HCT116 (cell line): ENCODE measurements at regions not wholly inside any gene's neighbourhood (a gene's known extent, or its start where the extent isn't known, plus 50 kb on each side); places are given as distances from the start of the nearest gene placed in this dataset.

Experiments used
- ATAC-seq: fragments of 200-7000 bp; cut with Tn5 transposase; 2 replicates; pipeline ENCODE4 v1.9.1; 2020; ENCODE audit warnings: mild to moderate bottlenecking, moderate library complexity
- BruUV-seq: library from RNA; stranded (reverse); fragments of 400-500 nt; replicated peaks from 2 replicates; lab custom pipeline; 2021; lab: Mats Ljungman, UMichigan
- CTCF ChIA-PET: fragments of 300-600 bp; sonication (Branson Sonifier 250); formaldehyde crosslinking; loops from one replicate; lab custom pipeline; 2021; ENCODE audit warnings: antibody characterized with exemption; lab: Charles Lee
- POLR2A ChIA-PET: fragments of 300-600, 350-600 bp; sonication (Branson Sonifier 250); formaldehyde crosslinking; loops from one replicate; lab custom pipeline; 2021; ENCODE audit warnings: antibody characterized with exemption; lab: Charles Lee
- RAD21 ChIA-PET, 2 experiments: fragments of 300-600 bp; sonication (Branson Sonifier 250); formaldehyde crosslinking; loops; one replicate each; lab custom pipeline; 2023; ENCODE audit warnings: low total read pairs in 2 of 2; ENCODE audit not compliant: uncharacterized antibody in 2 of 2, unreplicated experiment in 2 of 2, low non-redundant PET in 1 of 2; lab: Charles Lee
- DNase-seq: peaks from one replicate; pipeline ENCODE4 v3.0.0-alpha.2; 2010; ENCODE audit warnings: low read depth, low spot score
- H2AFZ ChIP-seq: fragments of 200-600 bp; shearing (Covaris generic), sonication (generic); 2 replicates; pipeline ENCODE4 v1.6.1; 2017; ENCODE audit warnings: low read depth, mixed run types, mixed read lengths, antibody characterized with exemption, low read length; ENCODE audit not compliant: poor library complexity, severe bottlenecking
- H3K27ac ChIP-seq: 2 replicates; pipeline ENCODE4 v1.5.1; 2012; ENCODE audit warnings: low read depth, low read length
- H3K27me3 ChIP-seq: fragments of 200-600 bp; sonication (generic); 2 replicates; pipeline ENCODE4 v1.6.1; 2016; ENCODE audit warnings: mixed run types, low read length, mixed read lengths; ENCODE audit not compliant: insufficient read depth
- H3K36me3 ChIP-seq, 2 experiments: fragments of 200-500 bp in 1 of 2; fragments of 200-600 bp in 1 of 2; sonication (Bioruptor generic) in 1 of 2; sonication (generic) in 1 of 2; 2 replicates each; pipeline versions ENCODE4 v1.5.1 to v1.6.1; 2014 to 2016; ENCODE audit warnings: low read length in 2 of 2, inconsistent platforms in 1 of 2, mixed read lengths in 1 of 2, mixed run types in 1 of 2; ENCODE audit not compliant: insufficient read depth in 2 of 2, control insufficient read depth in 1 of 2
- H3K4me1 ChIP-seq, 2 experiments: fragments of 200-600 bp in 1 of 2; sonication (generic) in 1 of 2; 2 replicates each; pipeline versions ENCODE4 v1.5.1 to v1.6.1; 2012 to 2017; ENCODE audit warnings: low read length in 2 of 2, inconsistent platforms in 1 of 2, mild to moderate bottlenecking in 1 of 2, mixed read lengths in 1 of 2, mixed run types in 1 of 2, moderate library complexity in 1 of 2; ENCODE audit not compliant: insufficient read depth in 2 of 2, control insufficient read depth in 1 of 2
- H3K4me2 ChIP-seq: fragments of 200-600 bp; sonication (generic); 2 replicates; pipeline ENCODE4 v1.6.1; 2017; ENCODE audit warnings: mixed run types, low read length, mixed read lengths
- H3K4me3 ChIP-seq, 2 experiments: fragments of 200-600 bp in 1 of 2; sonication (generic) in 1 of 2; replicated peaks in 1 of 2; 2 replicates each; pipeline ENCODE4 v1.5.1; 2011 to 2016; ENCODE audit warnings: low read length in 2 of 2, control low read depth in 1 of 2, low read depth in 1 of 2, mild to moderate bottlenecking in 1 of 2, mixed read lengths in 1 of 2, mixed run types in 1 of 2
- H3K79me2 ChIP-seq: fragments of 200-600 bp; sonication (generic); 2 replicates; pipeline ENCODE4 v1.6.1; 2017; ENCODE audit warnings: mild to moderate bottlenecking, mixed run types, low read length, moderate library complexity, mixed read lengths; ENCODE audit not compliant: insufficient read depth
- H3K9ac ChIP-seq: fragments of 200-600 bp; sonication (generic); 2 replicates; pipeline ENCODE4 v1.6.1; 2016; ENCODE audit warnings: low read length, mixed read lengths
- H3K9me2 ChIP-seq: fragments of 200-600 bp; sonication (generic), shearing (Covaris generic); 2 replicates; pipeline ENCODE4 v1.6.1; 2017; ENCODE audit warnings: mixed run types, mild to moderate bottlenecking, moderate library complexity; ENCODE audit not compliant: insufficient read depth
- H3K9me3 ChIP-seq, 2 experiments: fragments of 200-500 bp in 1 of 2; fragments of 200-600 bp in 1 of 2; sonication (Bioruptor generic) in 1 of 2; sonication (generic) in 1 of 2; 2 replicates each; pipeline ENCODE4 v1.6.1; 2014 to 2017; ENCODE audit warnings: low read length in 2 of 2, mixed read lengths in 2 of 2, inconsistent platforms in 1 of 2, low read depth in 1 of 2, mild to moderate bottlenecking in 1 of 2, mixed run types in 1 of 2, moderate library complexity in 1 of 2; ENCODE audit not compliant: control insufficient read depth in 1 of 2, insufficient read depth in 1 of 2
- H4K20me1 ChIP-seq: fragments of 200-600 bp; sonication (generic), shearing (Covaris generic); 2 replicates; pipeline ENCODE4 v1.6.1; 2017; ENCODE audit warnings: mixed run types, mild to moderate bottlenecking, moderate library complexity; ENCODE audit not compliant: insufficient read depth
- CBX3 ChIP-seq: IDR thresholded peaks from 2 replicates; pipeline ENCODE4 v1.6.1; 2012; ENCODE audit warnings: low read depth
- FOSL1 ChIP-seq: IDR thresholded peaks from 2 replicates; pipeline ENCODE4 v1.6.1; 2012; ENCODE audit warnings: low read depth
- POLR2AphosphoS5 ChIP-seq: IDR thresholded peaks from 2 replicates; pipeline ENCODE4 v1.6.1; 2011; ENCODE audit warnings: mild to moderate bottlenecking, low read depth, low read length, moderate library complexity
- RAD21 ChIP-seq: IDR thresholded peaks from 2 replicates; pipeline ENCODE4 v1.6.1; 2012; ENCODE audit warnings: low read depth, mild to moderate bottlenecking
- SP1 ChIP-seq: IDR thresholded peaks from 2 replicates; pipeline ENCODE4 v1.6.1; 2012; ENCODE audit warnings: low read depth
- TCF7L2 ChIP-seq: IDR thresholded peaks from 2 replicates; pipeline ENCODE4 v1.7.0; 2011; ENCODE audit warnings: borderline replicate concordance, inconsistent platforms; ENCODE audit not compliant: insufficient read depth, insufficient read length; ENCODE audit errors: extremely low read depth
- YY1 ChIP-seq: IDR thresholded peaks from 2 replicates; pipeline ENCODE4 v1.6.1; 2011; ENCODE audit warnings: low read length, low read depth, moderate library complexity, mild to moderate bottlenecking; ENCODE audit not compliant: insufficient replicate concordance; ENCODE audit errors: extremely low read depth
- ZNF274 ChIP-seq: fragments of 200-500 bp; sonication (Bioruptor generic); IDR thresholded peaks from 2 replicates; pipeline ENCODE4 v1.6.1; 2014; ENCODE audit warnings: mild to moderate bottlenecking, low read depth, low read length, inconsistent platforms
- intact Hi-C: fragments of 100-400 bp; cut with micrococcal nuclease; formaldehyde crosslinking; loops from 2 replicates; pipeline ENCODE4 v1.10.0; 2022
- TF ChIP-seq, protein P1 (sequence below): IDR thresholded peaks from 2 replicates; pipeline ENCODE4 v1.6.1; 2012; ENCODE audit warnings: low read depth
- TF ChIP-seq, protein P2 (sequence below), 3 experiments: fragments of 200-600 bp in 1 of 3; sonication (generic) in 1 of 3; IDR thresholded peaks in 2 of 3; conservative IDR thresholded peaks in 1 of 3; 2 replicates each; pipeline ENCODE4 v1.5.1; 2012 to 2017; ENCODE audit warnings: low read depth in 2 of 3, low read length in 2 of 3, antibody characterized with exemption in 1 of 3, borderline replicate concordance in 1 of 3, control low read depth in 1 of 3, mild to moderate bottlenecking in 1 of 3, mixed read lengths in 1 of 3, mixed run types in 1 of 3, moderate library complexity in 1 of 3; ENCODE audit not compliant: insufficient read depth in 1 of 3

DNA sequence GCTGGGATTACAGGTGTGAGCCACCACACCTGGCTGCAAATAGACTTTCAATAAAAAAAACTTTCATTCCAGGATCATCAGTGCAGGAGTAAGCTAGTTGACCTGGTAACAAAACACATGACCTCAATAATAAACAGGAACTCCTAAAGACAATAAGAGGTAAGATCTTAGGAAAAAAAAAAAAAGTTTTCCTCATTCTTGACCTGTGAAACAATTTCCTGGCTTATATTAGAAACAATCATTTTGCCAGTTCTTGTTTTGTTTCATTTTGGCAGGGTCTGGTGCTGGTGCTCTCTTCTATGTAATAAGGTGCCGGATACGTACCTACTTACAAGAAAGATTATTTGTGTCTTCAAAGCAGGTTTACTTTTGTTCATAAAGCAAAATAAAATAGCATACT is 90.6 kb upstream of the AMN1 start:
- intact Hi-C loops: no loop called here
- Histone ChIP-seq H3K4me2 (no peak overlapping the region), H3K9ac (no peak overlapping the region), H2AFZ (peak overlapping the region; percentile 13), H3K9me3 (no peaks in the 10 kb centered on the region), H3K4me1 (no peaks in the 10 kb centered on the region), H3K36me3 (no peaks in the 10 kb centered on the region), H3K4me3 (no peak overlapping the region), H3K27ac (no peak overlapping the region), H3K79me2 (no peaks in the 10 kb centered on the region), H3K27me3 (no peaks in the 10 kb centered on the region), H4K20me1 (no peaks in the 10 kb centered on the region), H3K9me2 (no peaks in the 10 kb centered on the region)
- ATAC-seq (no peak), DNase-seq (no peak)
- POLR2A ChIA-PET: no interaction called here
- TF ChIP-seq POLR2AphosphoS5 (no peak), RAD21 (no peak), SP1 (no peak), FOSL1 (no peak), ZNF274 (no peak), YY1 (no peak), CBX3 (no peak), TCF7L2 (no peak)
- TF ChIP-seq, protein P1, sequence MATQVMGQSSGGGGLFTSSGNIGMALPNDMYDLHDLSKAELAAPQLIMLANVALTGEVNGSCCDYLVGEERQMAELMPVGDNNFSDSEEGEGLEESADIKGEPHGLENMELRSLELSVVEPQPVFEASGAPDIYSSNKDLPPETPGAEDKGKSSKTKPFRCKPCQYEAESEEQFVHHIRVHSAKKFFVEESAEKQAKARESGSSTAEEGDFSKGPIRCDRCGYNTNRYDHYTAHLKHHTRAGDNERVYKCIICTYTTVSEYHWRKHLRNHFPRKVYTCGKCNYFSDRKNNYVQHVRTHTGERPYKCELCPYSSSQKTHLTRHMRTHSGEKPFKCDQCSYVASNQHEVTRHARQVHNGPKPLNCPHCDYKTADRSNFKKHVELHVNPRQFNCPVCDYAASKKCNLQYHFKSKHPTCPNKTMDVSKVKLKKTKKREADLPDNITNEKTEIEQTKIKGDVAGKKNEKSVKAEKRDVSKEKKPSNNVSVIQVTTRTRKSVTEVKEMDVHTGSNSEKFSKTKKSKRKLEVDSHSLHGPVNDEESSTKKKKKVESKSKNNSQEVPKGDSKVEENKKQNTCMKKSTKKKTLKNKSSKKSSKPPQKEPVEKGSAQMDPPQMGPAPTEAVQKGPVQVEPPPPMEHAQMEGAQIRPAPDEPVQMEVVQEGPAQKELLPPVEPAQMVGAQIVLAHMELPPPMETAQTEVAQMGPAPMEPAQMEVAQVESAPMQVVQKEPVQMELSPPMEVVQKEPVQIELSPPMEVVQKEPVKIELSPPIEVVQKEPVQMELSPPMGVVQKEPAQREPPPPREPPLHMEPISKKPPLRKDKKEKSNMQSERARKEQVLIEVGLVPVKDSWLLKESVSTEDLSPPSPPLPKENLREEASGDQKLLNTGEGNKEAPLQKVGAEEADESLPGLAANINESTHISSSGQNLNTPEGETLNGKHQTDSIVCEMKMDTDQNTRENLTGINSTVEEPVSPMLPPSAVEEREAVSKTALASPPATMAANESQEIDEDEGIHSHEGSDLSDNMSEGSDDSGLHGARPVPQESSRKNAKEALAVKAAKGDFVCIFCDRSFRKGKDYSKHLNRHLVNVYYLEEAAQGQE: no peak
- TF ChIP-seq, protein P2, sequence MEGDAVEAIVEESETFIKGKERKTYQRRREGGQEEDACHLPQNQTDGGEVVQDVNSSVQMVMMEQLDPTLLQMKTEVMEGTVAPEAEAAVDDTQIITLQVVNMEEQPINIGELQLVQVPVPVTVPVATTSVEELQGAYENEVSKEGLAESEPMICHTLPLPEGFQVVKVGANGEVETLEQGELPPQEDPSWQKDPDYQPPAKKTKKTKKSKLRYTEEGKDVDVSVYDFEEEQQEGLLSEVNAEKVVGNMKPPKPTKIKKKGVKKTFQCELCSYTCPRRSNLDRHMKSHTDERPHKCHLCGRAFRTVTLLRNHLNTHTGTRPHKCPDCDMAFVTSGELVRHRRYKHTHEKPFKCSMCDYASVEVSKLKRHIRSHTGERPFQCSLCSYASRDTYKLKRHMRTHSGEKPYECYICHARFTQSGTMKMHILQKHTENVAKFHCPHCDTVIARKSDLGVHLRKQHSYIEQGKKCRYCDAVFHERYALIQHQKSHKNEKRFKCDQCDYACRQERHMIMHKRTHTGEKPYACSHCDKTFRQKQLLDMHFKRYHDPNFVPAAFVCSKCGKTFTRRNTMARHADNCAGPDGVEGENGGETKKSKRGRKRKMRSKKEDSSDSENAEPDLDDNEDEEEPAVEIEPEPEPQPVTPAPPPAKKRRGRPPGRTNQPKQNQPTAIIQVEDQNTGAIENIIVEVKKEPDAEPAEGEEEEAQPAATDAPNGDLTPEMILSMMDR (IDR thresholded peaks at IDR 0.05 in 2 of 3, conservative IDR thresholded peaks at IDR 0.05 in 1 of 3; ENCODE audit: borderline replicate concordance in 1 of 3, insufficient read depth in 1 of 3, low read depth in 2 of 3, low read length in 2 of 3): no peak
- RAD21 ChIA-PET: no interaction called here
- CTCF ChIA-PET: interaction anchor here (0.7 kb wide), 1 partner anchor 58 kb away, joined by 5 read pairs; no protein-coding TSS in a partner anchor
- BruUV-seq: no TSS peak
